ENCODE measurements at regions not wholly inside any gene's neighbourhood (a gene's known extent, or its start where the extent isn't known, plus 50 kb on each side); places are given as distances from the start of the nearest gene placed in this dataset.

- TF ChIP-seq POLR2AphosphoS5 (IDR thresholded peaks at IDR 0.05; ENCODE audit: borderline replicate concordance, low read depth, low read length) (no peak), EZH2 (IDR thresholded peaks at IDR 0.05) (no peak)
These were observed 216.1 kb upstream of the SUCLG2 start for GRCh38 chr3:67870477-67870876.
